H1 (cell line): ENCODE measurements at regions not wholly inside any gene's neighbourhood (a gene's known extent, or its start where the extent isn't known, plus 50 kb on each side); places are given as distances from the start of the nearest gene placed in this dataset.

ENCODE experiments used
- BACH1 ChIP-seq: IDR thresholded peaks from 2 replicates; pipeline ENCODE4 v1.6.1; 2012; ENCODE audit warnings: low read length, improper control_type of control experiment
- CHD1 ChIP-seq: IDR thresholded peaks from 2 replicates; pipeline ENCODE4 v1.6.1; 2012; ENCODE audit warnings: low read depth, low read length, improper control_type of control experiment
- KDM1A ChIP-seq: fragments of 200-600, 300-600 bp; sonication (generic); IDR thresholded peaks from 2 replicates; pipeline ENCODE4 v1.7.1; 2016; ENCODE audit warnings: mild to moderate bottlenecking, low read length, borderline replicate concordance
- SIN3A ChIP-seq, 2 experiments: IDR thresholded peaks in 1 of 2; conservative IDR thresholded peaks in 1 of 2; 2 replicates each; pipeline ENCODE4 v1.6.1; 2011 to 2012; ENCODE audit warnings: low read length in 2 of 2, improper control_type of control experiment in 1 of 2, low read depth in 1 of 2, mild to moderate bottlenecking in 1 of 2

DNA sequence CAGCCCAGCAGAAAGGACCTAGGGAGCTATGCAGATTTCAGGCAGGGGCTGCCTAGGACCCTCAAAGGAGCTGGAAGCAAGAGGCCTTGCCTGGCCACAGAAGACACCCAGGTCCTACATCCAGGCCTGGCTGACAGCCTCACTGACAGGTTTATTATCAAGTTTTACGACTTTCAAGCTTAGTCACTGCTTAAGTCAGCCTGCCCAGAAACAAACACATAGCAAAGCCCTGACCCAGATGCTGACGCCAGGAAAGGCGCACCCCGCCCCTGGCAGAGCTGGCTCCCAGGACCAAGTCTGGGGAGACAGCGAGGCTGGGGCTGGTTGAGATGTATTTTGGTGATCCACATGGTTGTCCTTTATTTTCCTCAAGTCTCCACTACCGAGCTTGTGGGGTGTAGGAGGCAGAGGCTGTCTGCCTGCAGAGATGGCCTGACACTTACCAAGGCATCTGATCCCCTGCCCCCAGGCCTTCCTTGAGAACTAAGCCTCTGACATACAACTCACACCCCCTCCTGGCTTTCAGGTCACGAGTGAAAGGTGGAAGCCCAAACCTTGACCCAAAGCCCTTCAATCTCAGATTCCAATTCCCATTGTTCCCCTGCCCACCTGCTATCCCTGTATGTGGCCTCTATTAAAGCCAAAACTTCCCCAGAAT, 80.7 kb upstream of the EMX2 start (continued):
- no peak for TF ChIP-seq SIN3A (conservative IDR thresholded peaks at IDR 0.05 in 1 of 2, IDR thresholded peaks at IDR 0.05 in 1 of 2; ENCODE audit: low read depth in 1 of 2, low read length in 2 of 2)
- no peak for TF ChIP-seq KDM1A
- no peak for TF ChIP-seq BACH1
- TF ChIP-seq CHD1 = no peak
